ENCODE measurements at regions not wholly inside any gene's neighbourhood (a gene's known extent, or its start where the extent isn't known, plus 50 kb on each side); places are given as distances from the start of the nearest gene placed in this dataset.

- TF ChIP-seq ZNF567 (CRISPR knock-in tag; IDR thresholded peaks at IDR 0.05; ENCODE audit: borderline replicate concordance) (no peak), HNF1B (CRISPR knock-in tag; IDR thresholded peaks at IDR 0.05) (0 out of 2 replicates have a peak, but pooled peaks have one; percentile 58), THAP9 (CRISPR knock-in tag; IDR thresholded peaks at IDR 0.05; ENCODE audit: borderline replicate concordance) (no peak), KAT8 (CRISPR knock-in tag; IDR thresholded peaks at IDR 0.05) (peak; percentile 54), HDAC1 (CRISPR knock-in tag; IDR thresholded peaks at IDR 0.05) (peak; percentile 72), FOXK1 (CRISPR knock-in tag; IDR thresholded peaks at IDR 0.05; ENCODE audit: borderline replicate concordance, low read depth) (peak; percentile 88; the same call in 1 of the 2 replicates), NR2F1 (CRISPR knock-in tag; IDR thresholded peaks at IDR 0.05) (peak; percentile 69 to 89; a peak in 3 of 4 replicates), ZNF512B (CRISPR knock-in tag; IDR thresholded peaks at IDR 0.05; ENCODE audit: borderline replicate concordance) (no peak), CREM (IDR thresholded peaks at IDR 0.05) (peak; percentile 69; the same call in 1 of the 2 replicates), CREM (CRISPR knock-in tag; IDR thresholded peaks at IDR 0.05) (no peak), FOXP1 (IDR thresholded peaks at IDR 0.05) (no peak; the same call in 1 of the 2 replicates), FOXP1 (CRISPR knock-in tag; IDR thresholded peaks at IDR 0.05) (peak; percentile 85), SNAPC2 (CRISPR knock-in tag; IDR thresholded peaks at IDR 0.05) (0 out of 2 replicates have a peak, but pooled peaks have one; percentile 42), TOE1 (CRISPR knock-in tag; IDR thresholded peaks at IDR 0.05) (no peak), EEA1 (CRISPR knock-in tag; IDR thresholded peaks at IDR 0.05; ENCODE audit: borderline replicate concordance) (no peak), ZNF121 (CRISPR knock-in tag; IDR thresholded peaks at IDR 0.05) (peak; percentile 98), HHEX (CRISPR knock-in tag; IDR thresholded peaks at IDR 0.05) (peak; percentile 52), NR0B2 (CRISPR knock-in tag; IDR thresholded peaks at IDR 0.05) (no peak), ZFP90 (CRISPR knock-in tag; IDR thresholded peaks at IDR 0.05; ENCODE audit: borderline replicate concordance) (no peak), ZNF777 (CRISPR knock-in tag; IDR thresholded peaks at IDR 0.05) (no peak), ZNF589 (CRISPR knock-in tag; conservative IDR thresholded peaks at IDR 0.05) (no peak), ZNF839 (CRISPR knock-in tag; IDR thresholded peaks at IDR 0.05; ENCODE audit: borderline replicate concordance) (no peak), ZSCAN25 (CRISPR knock-in tag; IDR thresholded peaks at IDR 0.05) (no peak)
These were observed 55.5 kb upstream of the CLCN4 start (continued) for GRCh38 chrX:10101269-10101668.
